Activated naive CD4-positive, alpha-beta T cell treated with anti-CD3 and anti-CD28 coated beads, Interleukin-2, amount 10 ng/mL, durations not matched to agents 7 days and 5 days (primary cell): ENCODE measurements at regions not wholly inside any gene's neighbourhood (a gene's known extent, or its start where the extent isn't known, plus 50 kb on each side); places are given as distances from the start of the nearest gene placed in this dataset.

ENCODE experiments used
- CTCF ChIA-PET: fragments of 350-600 bp; sonication (Branson Sonifier 250); formaldehyde crosslinking; loops from one replicate; lab custom pipeline; 2021; ENCODE audit warnings: antibody characterized with exemption; lab: Charles Lee
- DNase-seq: peaks from one replicate; pipeline ENCODE4 v3.0.0-alpha.2; 2020
- H3K27ac Mint-ChIP-seq: one replicate; pipeline ENCODE4 v1.8.0; 2021; ENCODE audit warnings: mild to moderate bottlenecking, moderate library complexity, mixed read lengths
- H3K27me3 Mint-ChIP-seq: one replicate; pipeline ENCODE4 v1.8.0; 2021; ENCODE audit warnings: mild to moderate bottlenecking, mixed read lengths
- H3K36me3 Mint-ChIP-seq: one replicate; pipeline ENCODE4 v1.8.0; 2021; ENCODE audit warnings: mixed read lengths
- H3K4me1 Mint-ChIP-seq: one replicate; pipeline ENCODE4 v1.8.0; 2021; ENCODE audit warnings: mixed read lengths
- H3K4me3 Mint-ChIP-seq: one replicate; pipeline ENCODE4 v1.8.0; 2021; ENCODE audit warnings: mild to moderate bottlenecking, moderate library complexity, mixed read lengths
- H3K9me3 Mint-ChIP-seq: one replicate; pipeline ENCODE4 v1.8.0; 2021; ENCODE audit warnings: mixed read lengths

DNA sequence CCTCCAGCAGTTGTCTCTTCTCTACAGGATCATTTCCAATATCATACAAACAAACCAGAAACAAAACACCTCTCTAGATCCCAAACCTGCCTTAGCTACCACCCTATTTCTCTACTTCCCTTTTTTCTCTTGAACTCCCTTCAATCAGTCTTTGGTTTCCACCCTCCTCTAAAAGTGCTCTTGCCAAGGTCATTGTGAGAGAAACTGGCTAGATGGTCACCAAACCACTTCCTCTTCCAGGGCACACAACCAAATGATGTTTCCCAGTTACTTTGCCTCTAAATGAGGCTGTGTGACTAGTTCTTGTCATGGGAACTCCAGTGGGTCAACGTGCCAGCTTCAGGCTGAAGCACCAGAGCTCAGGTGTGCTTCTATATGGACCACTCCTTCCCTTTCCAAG is 85.8 kb upstream of the ARMC2 start:
- H3K27me3 Mint-ChIP-seq = peaks cover 16% of the 10 kb centered on the region
- no peak overlapping the region for H3K4me3 Mint-ChIP-seq
- H3K27ac Mint-ChIP-seq = no peak overlapping the region
- CTCF ChIA-PET = interaction anchor here (1.2 kb wide), 1 partner anchor 220 kb away, joined by 3 read pairs; no protein-coding TSS in a partner anchor
- H3K4me1 Mint-ChIP-seq = peaks cover 3% of the 10 kb centered on the region
- no peak for DNase-seq
- no peaks in the 10 kb centered on the region for H3K36me3 Mint-ChIP-seq
- no peaks in the 10 kb centered on the region for H3K9me3 Mint-ChIP-seq

DNA sequence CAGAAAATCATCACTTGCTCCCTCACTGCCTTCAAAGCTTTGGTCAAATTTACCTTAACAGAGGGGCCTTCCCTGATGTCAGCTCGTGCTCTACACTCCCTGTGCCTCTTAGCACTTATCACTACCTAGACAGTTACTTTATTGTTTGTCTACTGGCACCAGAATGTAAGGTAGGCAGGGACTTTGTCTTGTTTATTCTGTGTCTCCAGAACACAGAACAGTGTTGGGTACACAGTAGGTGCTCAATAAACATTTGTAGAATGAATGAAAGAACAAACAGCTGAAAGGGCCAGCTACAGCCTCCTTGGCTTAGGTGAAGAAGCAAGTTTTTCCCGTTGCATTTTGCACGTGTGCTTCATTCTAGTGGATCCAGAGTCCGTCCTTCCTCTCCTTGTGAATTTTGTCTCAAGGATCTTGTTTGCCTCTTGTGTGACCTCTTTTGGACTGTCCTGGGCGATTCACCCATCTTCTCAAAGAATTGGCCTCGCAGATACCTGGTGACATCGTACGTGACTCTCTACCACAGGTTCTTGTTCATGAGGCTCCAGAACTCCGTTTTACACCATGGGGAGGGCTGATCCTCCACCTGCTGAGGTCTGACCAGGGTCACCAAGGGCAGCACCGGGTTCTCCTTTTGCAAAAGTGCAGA is 84.2 kb upstream of the ARMC2 start:
- H3K4me3 Mint-ChIP-seq = no peak overlapping the region
- no peaks in the 10 kb centered on the region for H3K36me3 Mint-ChIP-seq
- CTCF ChIA-PET = no interaction called here
- H3K4me1 Mint-ChIP-seq = peaks cover 8% of the 10 kb centered on the region
- H3K9me3 Mint-ChIP-seq = no peaks in the 10 kb centered on the region
- peaks cover 25% of the 10 kb centered on the region for H3K27me3 Mint-ChIP-seq
- no peak overlapping the region for H3K27ac Mint-ChIP-seq
- DNase-seq = no peak

DNA sequence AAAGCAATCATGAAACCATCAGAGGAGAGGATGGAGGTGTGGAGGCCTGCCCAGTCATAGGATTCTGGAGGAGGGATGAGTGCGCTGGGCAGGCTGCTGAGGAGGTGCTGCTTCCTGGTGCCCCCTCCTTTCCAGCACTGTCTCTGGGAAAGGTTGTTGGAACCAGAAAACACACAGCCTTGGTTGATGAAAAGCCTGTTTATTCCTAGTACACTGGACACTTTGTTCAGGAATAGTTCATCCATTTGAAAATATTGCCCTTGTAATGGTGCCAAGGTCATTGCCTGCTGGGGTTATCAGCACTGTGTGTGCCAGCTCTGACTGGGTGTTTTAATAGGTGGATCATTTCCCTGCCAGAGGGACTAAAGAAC is 83.7 kb upstream of the ARMC2 start:
- Mint-ChIP-seq H3K36me3 (no peaks in the 10 kb centered on the region), H3K27me3 (peaks cover 28% of the 10 kb centered on the region), H3K4me3 (no peak overlapping the region), H3K9me3 (no peaks in the 10 kb centered on the region), H3K27ac (no peak overlapping the region), H3K4me1 (peaks cover 8% of the 10 kb centered on the region)
- DNase-seq = no peak
- CTCF ChIA-PET = no interaction called here

DNA sequence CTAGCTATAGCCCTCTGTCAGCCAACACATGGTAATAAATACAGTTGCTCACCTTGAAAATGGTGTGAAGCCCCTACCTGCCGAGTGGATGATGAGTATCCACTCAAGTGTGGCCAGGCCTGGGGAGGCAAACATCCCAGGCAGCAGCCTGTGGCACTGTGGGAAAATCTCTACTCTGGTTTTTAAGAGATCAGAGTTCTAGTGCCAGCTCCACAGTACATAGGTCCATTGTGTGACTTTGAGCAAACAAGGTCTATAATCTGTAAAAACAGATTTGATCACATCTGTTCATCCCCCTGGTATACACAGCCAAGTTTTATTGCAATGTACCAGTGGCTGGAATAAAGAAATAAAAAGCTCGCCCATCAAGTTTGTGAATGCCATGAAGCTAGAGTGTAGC is 82.7 kb upstream of the ARMC2 start:
- CTCF ChIA-PET = no interaction called here
- Mint-ChIP-seq H3K36me3 (no peaks in the 10 kb centered on the region), H3K27ac (no peak overlapping the region), H3K27me3 (peaks cover 24% of the 10 kb centered on the region), H3K9me3 (no peaks in the 10 kb centered on the region), H3K4me3 (no peak overlapping the region), H3K4me1 (peaks cover 8% of the 10 kb centered on the region)
- DNase-seq = no peak

DNA sequence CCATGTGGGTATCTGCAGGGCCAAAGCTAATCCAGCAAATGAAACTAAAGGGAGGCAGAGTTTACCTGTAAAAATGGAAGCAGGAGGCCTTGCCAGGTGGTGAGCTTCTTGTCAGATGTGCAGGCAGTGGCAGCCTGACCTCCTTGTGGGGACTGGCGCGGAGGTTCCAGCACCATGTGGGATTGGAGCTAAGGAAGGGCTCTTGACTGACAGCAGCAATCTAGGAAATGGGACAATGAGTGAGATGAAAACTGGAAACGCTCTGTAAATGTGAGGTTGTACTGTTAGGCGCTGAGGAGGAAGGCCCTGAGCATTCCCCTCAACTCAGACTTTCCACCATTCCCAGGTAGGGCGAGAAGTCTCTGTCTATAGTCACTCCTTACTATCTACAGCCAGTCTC is 81.8 kb upstream of the ARMC2 start:
- CTCF ChIA-PET = interaction anchor here (1.0 kb wide), 1 partner anchor 124 kb away, joined by 3 read pairs; no protein-coding TSS in a partner anchor
- Mint-ChIP-seq H3K27me3 (peaks cover 21% of the 10 kb centered on the region), H3K36me3 (no peaks in the 10 kb centered on the region), H3K4me1 (peaks cover 8% of the 10 kb centered on the region), H3K27ac (no peak overlapping the region), H3K4me3 (no peak overlapping the region), H3K9me3 (no peaks in the 10 kb centered on the region)
- no peak for DNase-seq

DNA sequence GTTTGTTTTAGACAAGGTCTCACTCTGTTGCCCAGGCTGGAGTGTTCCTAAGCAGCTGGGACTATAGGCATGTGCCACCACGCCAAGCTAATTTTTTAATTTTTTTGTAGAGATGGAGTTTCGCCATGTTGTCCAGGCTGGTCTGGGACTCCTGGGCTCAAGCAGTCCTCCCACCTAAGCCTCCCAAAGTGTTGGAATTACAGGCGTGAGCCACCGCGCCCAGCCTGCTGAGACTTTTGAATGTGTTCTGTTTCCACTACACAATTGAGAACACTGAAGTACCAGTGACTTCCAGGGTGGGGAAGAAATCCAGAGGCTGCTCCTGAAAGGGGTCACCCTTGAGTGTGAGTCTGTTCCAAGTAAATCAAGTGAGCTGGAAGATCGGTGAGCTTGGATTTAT is 81.3 kb upstream of the ARMC2 start:
- H3K36me3 Mint-ChIP-seq = no peaks in the 10 kb centered on the region
- CTCF ChIA-PET = interaction anchor here (1.0 kb wide), 1 partner anchor 124 kb away, joined by 3 read pairs; no protein-coding TSS in a partner anchor
- H3K4me3 Mint-ChIP-seq = no peak overlapping the region

DNA sequence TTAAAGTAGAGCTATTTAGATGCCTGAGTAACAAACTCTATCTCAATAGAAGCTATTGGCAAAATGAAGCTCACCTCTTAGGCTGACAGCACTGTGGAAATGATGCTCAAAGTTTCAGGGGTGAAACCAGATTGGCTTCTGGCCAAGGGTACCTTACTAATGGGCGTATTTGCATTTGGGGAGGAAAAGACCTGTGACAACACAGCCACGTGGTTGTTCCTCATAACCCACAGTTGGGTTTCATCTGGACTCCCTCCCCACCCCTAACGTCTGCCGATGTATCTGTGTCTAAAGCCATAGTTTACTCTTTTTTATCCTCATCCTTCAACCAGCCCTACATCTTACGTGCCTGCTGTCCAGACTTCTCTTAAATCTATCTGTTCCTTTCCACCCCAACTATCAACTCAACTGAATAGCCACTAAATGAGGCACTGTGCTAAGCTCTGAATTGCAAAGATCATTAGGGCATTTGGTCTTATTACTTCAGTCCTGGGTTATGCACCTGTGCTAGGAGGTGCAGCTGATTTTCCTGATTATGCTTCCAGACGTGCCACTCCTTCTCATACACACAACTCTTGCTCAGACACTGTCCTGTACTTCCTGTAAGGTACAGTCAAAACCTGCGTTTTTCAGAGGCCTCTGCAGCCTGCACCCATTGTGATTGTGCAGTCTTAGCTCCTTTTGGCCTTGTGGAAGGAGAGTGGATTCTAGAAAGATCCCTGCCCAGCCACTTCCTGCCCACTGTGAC is 80.6 kb upstream of the ARMC2 start:
- CTCF ChIA-PET = interaction anchor here (1.0 kb wide), 1 partner anchor 125 kb away, joined by 3 read pairs; no protein-coding TSS in a partner anchor

More for the DNA sequence above, 81.3 kb upstream of the ARMC2 start:
- DNase-seq = no peak
- H3K4me1 Mint-ChIP-seq = peaks cover 8% of the 10 kb centered on the region
- H3K27me3 Mint-ChIP-seq = peaks cover 20% of the 10 kb centered on the region
- no peak overlapping the region for H3K27ac Mint-ChIP-seq
- no peaks in the 10 kb centered on the region for H3K9me3 Mint-ChIP-seq

DNA sequence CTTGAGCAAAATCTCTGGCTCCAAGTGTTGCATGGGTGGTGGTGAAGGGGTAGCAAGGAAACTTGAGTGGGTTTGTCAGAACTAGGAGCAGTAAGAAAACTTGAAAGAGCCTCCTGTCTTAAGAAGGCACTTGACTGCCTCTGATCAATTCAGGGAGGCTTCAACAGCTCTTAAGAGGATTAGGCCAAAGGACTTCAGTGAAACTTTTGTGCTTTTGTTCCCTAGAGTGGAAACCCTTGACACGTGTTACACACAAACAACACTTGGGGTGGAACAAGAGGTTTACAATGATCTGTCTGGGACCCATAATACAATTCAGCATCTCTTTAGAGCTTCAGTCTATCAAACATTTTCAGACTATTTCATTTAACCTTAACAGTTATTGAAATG is 80.1 kb upstream of the ARMC2 start:
- H3K4me3 Mint-ChIP-seq = no peak overlapping the region
- CTCF ChIA-PET = interaction anchor here (1.2 kb wide), 1 partner anchor 12 kb away, joined by 3 read pairs; no protein-coding TSS in a partner anchor
- no peaks in the 10 kb centered on the region for H3K36me3 Mint-ChIP-seq

More for the DNA sequence above, 80.6 kb upstream of the ARMC2 start:
- peaks cover 5% of the 10 kb centered on the region for H3K4me1 Mint-ChIP-seq
- H3K27me3 Mint-ChIP-seq = peaks cover 23% of the 10 kb centered on the region
- H3K27ac Mint-ChIP-seq = no peak overlapping the region
- H3K36me3 Mint-ChIP-seq = no peaks in the 10 kb centered on the region
- H3K4me3 Mint-ChIP-seq = no peak overlapping the region
- DNase-seq = no peak
- H3K9me3 Mint-ChIP-seq = no peaks in the 10 kb centered on the region

DNA sequence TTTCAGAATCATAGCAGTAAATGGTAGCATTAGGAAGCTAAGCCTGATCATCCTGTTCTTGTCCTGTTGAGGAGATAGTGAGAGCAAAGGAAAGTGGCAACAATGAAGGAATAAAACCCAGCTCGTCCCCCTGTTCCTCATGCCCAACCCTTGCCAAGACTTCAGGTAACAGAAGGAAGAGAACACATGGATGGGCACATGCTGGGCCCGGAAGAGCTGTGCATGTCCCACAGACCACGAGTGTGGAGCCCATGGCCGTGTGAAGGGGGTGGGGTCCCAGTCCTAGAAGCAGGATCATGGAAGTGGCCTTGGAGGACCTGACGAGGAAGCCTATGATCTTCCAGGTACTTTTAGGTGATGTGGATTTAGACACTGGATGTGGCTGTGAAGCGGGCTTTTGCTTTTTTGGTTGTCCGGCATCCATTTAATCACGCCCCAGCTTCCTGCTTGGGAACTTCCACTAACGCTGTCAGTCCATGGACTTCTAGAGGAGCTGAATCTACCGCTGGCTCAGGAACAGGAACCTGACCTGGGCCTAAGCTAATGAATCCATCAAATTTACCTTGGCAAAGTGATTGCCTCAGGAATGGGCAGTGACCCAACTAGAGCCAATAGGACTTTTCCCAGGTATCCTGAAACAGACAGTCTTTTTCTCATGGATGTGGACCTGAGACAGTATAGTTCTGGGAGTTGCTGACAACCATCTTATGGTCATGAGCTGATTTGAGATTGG is 79.3 kb upstream of the ARMC2 start:
- CTCF ChIA-PET = interaction anchor here (1.2 kb wide), 1 partner anchor 11 kb away, joined by 3 read pairs; no protein-coding TSS in a partner anchor
- no peak overlapping the region for H3K27ac Mint-ChIP-seq
- H3K4me1 Mint-ChIP-seq = peaks cover 5% of the 10 kb centered on the region
- H3K36me3 Mint-ChIP-seq = no peaks in the 10 kb centered on the region
- peaks cover 19% of the 10 kb centered on the region for H3K27me3 Mint-ChIP-seq
- no peak for DNase-seq
- H3K9me3 Mint-ChIP-seq = no peaks in the 10 kb centered on the region
- H3K4me3 Mint-ChIP-seq = no peak overlapping the region

More for the DNA sequence above, 80.1 kb upstream of the ARMC2 start:
- no peak for DNase-seq
- H3K9me3 Mint-ChIP-seq = no peaks in the 10 kb centered on the region
- H3K27me3 Mint-ChIP-seq = peaks cover 23% of the 10 kb centered on the region
- no peak overlapping the region for H3K27ac Mint-ChIP-seq
- H3K4me1 Mint-ChIP-seq = peaks cover 5% of the 10 kb centered on the region

DNA sequence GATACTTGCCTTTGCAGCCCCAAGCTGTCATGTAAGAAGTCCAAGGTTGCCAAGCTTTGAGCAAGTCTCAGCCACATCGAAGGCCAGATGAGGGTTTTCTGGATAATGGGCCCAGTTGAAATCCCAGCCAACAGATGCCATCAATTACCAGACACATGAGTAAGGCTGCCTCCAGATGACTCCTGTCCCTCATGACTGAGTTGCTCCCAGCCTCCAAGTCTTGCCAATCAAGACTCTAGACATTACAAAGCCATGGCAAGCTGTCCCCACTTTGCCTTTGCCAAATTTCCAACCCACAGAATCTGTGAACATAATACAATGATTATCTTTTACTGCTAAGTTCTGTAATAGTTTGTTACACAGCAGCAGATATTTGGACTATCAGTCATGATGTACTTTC is 76.8 kb upstream of the ARMC2 start:
- CTCF ChIA-PET = no interaction called here
- DNase-seq = no peak
- peaks cover 5% of the 10 kb centered on the region for H3K4me1 Mint-ChIP-seq
- H3K27me3 Mint-ChIP-seq = peaks cover 23% of the 10 kb centered on the region
- no peak overlapping the region for H3K4me3 Mint-ChIP-seq
- no peaks in the 10 kb centered on the region for H3K36me3 Mint-ChIP-seq
- no peak overlapping the region for H3K27ac Mint-ChIP-seq
- H3K9me3 Mint-ChIP-seq = no peaks in the 10 kb centered on the region

DNA sequence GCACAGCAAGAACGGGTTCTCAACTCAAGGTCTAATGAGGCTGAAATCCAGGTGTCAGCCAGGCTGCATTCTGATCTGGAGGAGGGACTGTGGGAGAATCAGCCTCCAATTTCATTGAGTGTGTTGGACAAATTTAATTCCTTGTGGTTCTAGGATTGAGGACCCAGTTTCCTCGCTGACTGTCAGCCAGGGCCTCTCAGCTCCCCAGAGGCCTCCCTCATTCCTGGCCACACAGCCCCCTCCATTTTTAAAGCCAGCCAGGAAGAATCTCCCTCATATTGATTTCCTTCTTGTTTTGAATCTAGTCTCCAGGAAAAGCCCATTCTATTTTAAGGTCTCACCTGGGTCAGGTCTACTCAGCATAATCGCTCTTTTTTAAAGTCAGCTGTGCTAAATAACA is 73.7 kb upstream of the ARMC2 start:
- CTCF ChIA-PET = no interaction called here
- H3K27ac Mint-ChIP-seq = no peak overlapping the region
- H3K9me3 Mint-ChIP-seq = no peaks in the 10 kb centered on the region
- H3K27me3 Mint-ChIP-seq = peaks cover 22% of the 10 kb centered on the region
- H3K36me3 Mint-ChIP-seq = no peaks in the 10 kb centered on the region
- no peak for DNase-seq
- H3K4me3 Mint-ChIP-seq = no peak overlapping the region
- no peaks in the 10 kb centered on the region for H3K4me1 Mint-ChIP-seq

DNA sequence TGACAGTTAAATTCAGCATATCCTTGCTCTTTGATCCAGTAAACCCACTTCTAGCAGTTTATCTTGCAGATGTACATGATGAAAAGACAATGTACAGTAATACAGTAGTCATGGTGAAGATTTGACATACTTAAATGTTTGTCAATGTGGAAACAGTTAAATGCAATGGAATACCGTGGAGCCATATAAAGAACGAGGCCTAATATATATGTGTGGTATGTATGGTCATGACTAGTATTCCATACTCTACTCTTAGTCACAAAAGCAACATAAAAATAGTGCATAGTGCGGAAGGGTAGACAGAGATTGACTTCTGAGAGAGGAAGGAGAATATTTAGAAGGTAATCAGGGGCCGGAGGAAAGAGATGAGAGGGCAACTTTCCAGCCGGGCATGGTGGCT is 70.7 kb upstream of the ARMC2 start:
- no peaks in the 10 kb centered on the region for H3K9me3 Mint-ChIP-seq
- no peak overlapping the region for H3K4me3 Mint-ChIP-seq
- CTCF ChIA-PET = no interaction called here
- H3K27me3 Mint-ChIP-seq = peaks cover 41% of the 10 kb centered on the region
- H3K4me1 Mint-ChIP-seq = peaks cover 10% of the 10 kb centered on the region
- no peak overlapping the region for H3K27ac Mint-ChIP-seq
- no peak for DNase-seq
- H3K36me3 Mint-ChIP-seq = no peaks in the 10 kb centered on the region

DNA sequence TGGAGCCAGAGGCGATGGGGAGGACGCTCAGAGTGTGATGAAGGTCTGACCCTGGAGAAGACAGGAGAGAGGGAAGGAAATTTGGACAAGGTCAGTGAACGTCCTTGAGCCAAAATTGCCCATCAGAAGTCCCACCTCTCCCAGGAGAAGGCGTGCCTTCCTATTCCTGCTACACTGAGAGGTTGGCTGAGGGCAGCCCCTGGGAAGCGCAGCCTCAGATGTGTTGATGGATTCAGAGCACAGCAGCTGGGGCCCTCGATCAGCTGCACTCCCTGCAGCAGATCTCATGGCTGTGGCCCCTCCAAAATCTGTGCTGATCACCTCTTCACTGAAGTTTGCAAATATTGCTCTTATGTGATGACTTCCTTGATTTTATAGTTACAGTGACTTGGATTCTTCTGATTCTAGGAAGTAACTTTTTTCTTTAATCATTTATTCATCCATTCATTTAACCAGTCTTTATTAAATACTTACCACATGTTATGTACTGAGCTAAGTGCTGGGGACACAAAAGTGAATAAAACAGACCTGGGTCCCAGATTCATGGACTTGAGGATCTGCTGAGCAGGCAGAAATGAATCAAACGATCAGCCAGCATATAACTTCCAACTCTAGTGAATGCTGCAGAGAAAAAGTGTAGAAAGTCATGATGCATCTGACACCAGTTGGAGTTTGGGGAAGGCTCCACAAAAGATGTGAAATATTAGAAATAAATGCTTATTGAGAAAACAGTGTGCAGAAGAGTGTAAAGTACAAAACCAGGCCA is 69.6 kb upstream of the ARMC2 start:
- Mint-ChIP-seq H3K4me1 (peaks cover 13% of the 10 kb centered on the region), H3K36me3 (no peaks in the 10 kb centered on the region), H3K9me3 (no peaks in the 10 kb centered on the region), H3K27ac (no peak overlapping the region), H3K27me3 (peaks cover 46% of the 10 kb centered on the region), H3K4me3 (no peak overlapping the region)
- no peak for DNase-seq
- CTCF ChIA-PET = no interaction called here
